ENCODE measurements at regions not wholly inside any gene's neighbourhood (a gene's known extent, or its start where the extent isn't known, plus 50 kb on each side); places are given as distances from the start of the nearest gene placed in this dataset.

DNA sequence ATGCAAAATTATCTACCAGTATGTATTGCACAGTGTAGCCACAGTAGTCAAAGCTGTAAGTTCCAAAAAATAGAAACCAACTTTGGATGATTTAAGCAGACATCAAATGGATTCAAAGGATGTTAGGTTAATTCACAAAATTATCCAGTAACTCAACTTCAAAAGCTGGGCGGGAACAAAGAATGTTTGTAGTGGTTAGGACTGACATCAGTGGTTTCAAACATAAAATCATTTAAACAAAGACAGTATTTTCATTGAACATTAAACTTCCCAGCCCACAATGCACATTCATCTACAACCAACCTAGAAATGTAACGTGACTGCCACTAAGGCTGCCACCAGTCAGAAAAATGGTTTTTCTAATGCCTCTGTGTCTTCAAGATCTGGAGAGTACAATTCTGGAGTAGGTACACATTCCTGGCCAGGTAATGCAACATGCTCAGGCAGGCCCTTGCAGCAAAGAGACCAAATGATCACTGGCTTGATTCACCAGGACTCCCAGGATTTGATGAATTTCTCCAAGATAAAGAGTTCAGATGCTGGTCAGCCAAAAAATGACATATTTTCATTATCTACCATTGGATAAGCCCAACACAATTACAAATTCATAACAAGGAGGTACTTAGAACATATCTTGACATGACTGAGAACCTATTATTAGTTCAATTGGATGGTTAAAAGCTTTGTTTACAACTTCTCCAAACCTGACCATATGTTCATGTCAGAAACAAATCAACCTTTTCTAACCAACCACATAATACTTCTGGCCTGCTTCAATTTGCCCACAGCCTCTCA lies 189.8 kb upstream of the CNTN4 start:
- no peaks in the 10 kb centered on the region for H3K79me2 ChIP-seq (ENCODE audit: insufficient read depth)
- H3K36me3 ChIP-seq (replicated peaks in 1 of 2; ENCODE audit: control insufficient read depth in 1 of 2, insufficient read depth in 2 of 2, low read length in 1 of 2): no peaks in the 10 kb centered on the region
- H4K20me1 ChIP-seq (ENCODE audit: insufficient read depth): no peaks in the 10 kb centered on the region
- no peaks in the 10 kb centered on the region for H3K4me1 ChIP-seq (ENCODE audit: control insufficient read depth in 1 of 2, insufficient read depth in 2 of 2, low read depth in 1 of 2, low read length in 1 of 2)
- ChIA-PET POLR2A (no interaction called here), CTCF (interaction anchor here (0.6 kb wide), 1 partner anchor 21 kb away, joined by 3 read pairs; no protein-coding TSS in a partner anchor)
- H3F3A ChIP-seq (replicated peaks; ENCODE audit: insufficient read depth): no peaks in the 10 kb centered on the region
- no peak for DNase-seq
- H2AFZ ChIP-seq (ENCODE audit: low read depth): no peak overlapping the region
- H3K9me3 ChIP-seq: no peaks in the 10 kb centered on the region; the same call in 1 of the 2 replicates
- no peak overlapping the region for H3K4me3 ChIP-seq (ENCODE audit: low read depth in 2 of 2, low read length in 1 of 2)
- no peak overlapping the region for H3K27ac ChIP-seq (ENCODE audit: low read depth in 2 of 2, low read length in 1 of 2)
- no peak overlapping the region for H3K4me2 ChIP-seq
- 0% methylated on average over 2 of the region's 2 CpGs for WGBS (ENCODE audit: low lambda C conversion rate)
- H3K9me2 ChIP-seq: no peaks in the 10 kb centered on the region
- H3K27me3 ChIP-seq (ENCODE audit: insufficient read depth): no peaks in the 10 kb centered on the region
- TF ChIP-seq POLR2AphosphoS5 (IDR thresholded peaks at IDR 0.05; ENCODE audit: low read depth, low read length): no peak
- TF ChIP-seq NFIC (IDR thresholded peaks at IDR 0.05; ENCODE audit: borderline replicate concordance): no peak
- TF ChIP-seq CHD2 (IDR thresholded peaks at IDR 0.05; ENCODE audit: low read length, partially characterized antibody): no peak
- TF ChIP-seq, protein P1, sequence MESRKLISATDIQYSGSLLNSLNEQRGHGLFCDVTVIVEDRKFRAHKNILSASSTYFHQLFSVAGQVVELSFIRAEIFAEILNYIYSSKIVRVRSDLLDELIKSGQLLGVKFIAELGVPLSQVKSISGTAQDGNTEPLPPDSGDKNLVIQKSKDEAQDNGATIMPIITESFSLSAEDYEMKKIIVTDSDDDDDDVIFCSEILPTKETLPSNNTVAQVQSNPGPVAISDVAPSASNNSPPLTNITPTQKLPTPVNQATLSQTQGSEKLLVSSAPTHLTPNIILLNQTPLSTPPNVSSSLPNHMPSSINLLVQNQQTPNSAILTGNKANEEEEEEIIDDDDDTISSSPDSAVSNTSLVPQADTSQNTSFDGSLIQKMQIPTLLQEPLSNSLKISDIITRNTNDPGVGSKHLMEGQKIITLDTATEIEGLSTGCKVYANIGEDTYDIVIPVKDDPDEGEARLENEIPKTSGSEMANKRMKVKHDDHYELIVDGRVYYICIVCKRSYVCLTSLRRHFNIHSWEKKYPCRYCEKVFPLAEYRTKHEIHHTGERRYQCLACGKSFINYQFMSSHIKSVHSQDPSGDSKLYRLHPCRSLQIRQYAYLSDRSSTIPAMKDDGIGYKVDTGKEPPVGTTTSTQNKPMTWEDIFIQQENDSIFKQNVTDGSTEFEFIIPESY (IDR thresholded peaks at IDR 0.05; ENCODE audit: borderline replicate concordance, low read depth): no peak
- no peak for TF ChIP-seq MXI1 (IDR thresholded peaks at IDR 0.05; ENCODE audit: low read depth, low read length)
- TF ChIP-seq, protein P2, sequence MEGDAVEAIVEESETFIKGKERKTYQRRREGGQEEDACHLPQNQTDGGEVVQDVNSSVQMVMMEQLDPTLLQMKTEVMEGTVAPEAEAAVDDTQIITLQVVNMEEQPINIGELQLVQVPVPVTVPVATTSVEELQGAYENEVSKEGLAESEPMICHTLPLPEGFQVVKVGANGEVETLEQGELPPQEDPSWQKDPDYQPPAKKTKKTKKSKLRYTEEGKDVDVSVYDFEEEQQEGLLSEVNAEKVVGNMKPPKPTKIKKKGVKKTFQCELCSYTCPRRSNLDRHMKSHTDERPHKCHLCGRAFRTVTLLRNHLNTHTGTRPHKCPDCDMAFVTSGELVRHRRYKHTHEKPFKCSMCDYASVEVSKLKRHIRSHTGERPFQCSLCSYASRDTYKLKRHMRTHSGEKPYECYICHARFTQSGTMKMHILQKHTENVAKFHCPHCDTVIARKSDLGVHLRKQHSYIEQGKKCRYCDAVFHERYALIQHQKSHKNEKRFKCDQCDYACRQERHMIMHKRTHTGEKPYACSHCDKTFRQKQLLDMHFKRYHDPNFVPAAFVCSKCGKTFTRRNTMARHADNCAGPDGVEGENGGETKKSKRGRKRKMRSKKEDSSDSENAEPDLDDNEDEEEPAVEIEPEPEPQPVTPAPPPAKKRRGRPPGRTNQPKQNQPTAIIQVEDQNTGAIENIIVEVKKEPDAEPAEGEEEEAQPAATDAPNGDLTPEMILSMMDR (IDR thresholded peaks at IDR 0.05): no peak
- TF ChIP-seq MEF2A (IDR thresholded peaks at IDR 0.05; ENCODE audit: borderline replicate concordance, low read depth): no peak
- no peak for TF ChIP-seq TCF12 (IDR thresholded peaks at IDR 0.05)
- TF ChIP-seq, protein P3, sequence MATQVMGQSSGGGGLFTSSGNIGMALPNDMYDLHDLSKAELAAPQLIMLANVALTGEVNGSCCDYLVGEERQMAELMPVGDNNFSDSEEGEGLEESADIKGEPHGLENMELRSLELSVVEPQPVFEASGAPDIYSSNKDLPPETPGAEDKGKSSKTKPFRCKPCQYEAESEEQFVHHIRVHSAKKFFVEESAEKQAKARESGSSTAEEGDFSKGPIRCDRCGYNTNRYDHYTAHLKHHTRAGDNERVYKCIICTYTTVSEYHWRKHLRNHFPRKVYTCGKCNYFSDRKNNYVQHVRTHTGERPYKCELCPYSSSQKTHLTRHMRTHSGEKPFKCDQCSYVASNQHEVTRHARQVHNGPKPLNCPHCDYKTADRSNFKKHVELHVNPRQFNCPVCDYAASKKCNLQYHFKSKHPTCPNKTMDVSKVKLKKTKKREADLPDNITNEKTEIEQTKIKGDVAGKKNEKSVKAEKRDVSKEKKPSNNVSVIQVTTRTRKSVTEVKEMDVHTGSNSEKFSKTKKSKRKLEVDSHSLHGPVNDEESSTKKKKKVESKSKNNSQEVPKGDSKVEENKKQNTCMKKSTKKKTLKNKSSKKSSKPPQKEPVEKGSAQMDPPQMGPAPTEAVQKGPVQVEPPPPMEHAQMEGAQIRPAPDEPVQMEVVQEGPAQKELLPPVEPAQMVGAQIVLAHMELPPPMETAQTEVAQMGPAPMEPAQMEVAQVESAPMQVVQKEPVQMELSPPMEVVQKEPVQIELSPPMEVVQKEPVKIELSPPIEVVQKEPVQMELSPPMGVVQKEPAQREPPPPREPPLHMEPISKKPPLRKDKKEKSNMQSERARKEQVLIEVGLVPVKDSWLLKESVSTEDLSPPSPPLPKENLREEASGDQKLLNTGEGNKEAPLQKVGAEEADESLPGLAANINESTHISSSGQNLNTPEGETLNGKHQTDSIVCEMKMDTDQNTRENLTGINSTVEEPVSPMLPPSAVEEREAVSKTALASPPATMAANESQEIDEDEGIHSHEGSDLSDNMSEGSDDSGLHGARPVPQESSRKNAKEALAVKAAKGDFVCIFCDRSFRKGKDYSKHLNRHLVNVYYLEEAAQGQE (IDR thresholded peaks at IDR 0.05; ENCODE audit: low read depth, low read length): no peak
- no peak for TF ChIP-seq FOSL2 (IDR thresholded peaks at IDR 0.05; ENCODE audit: borderline replicate concordance, low read depth)
- TF ChIP-seq FOXM1 (IDR thresholded peaks at IDR 0.05; ENCODE audit: low read depth): no peak
- TF ChIP-seq SMC3 (IDR thresholded peaks at IDR 0.05; ENCODE audit: low read depth, low read length): no peak
- no peak for TF ChIP-seq EZH2phosphoT487 (IDR thresholded peaks at IDR 0.05; ENCODE audit: borderline replicate concordance, low read depth)
- TF ChIP-seq, protein P4, sequence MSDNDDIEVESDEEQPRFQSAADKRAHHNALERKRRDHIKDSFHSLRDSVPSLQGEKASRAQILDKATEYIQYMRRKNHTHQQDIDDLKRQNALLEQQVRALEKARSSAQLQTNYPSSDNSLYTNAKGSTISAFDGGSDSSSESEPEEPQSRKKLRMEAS (IDR thresholded peaks at IDR 0.05; ENCODE audit: low read depth): no peak
- no peak overlapping the region for H3K9ac ChIP-seq
